Karpas-422 (cell line): ENCODE measurements at regions not wholly inside any gene's neighbourhood (a gene's known extent, or its start where the extent isn't known, plus 50 kb on each side); places are given as distances from the start of the nearest gene placed in this dataset.

Experiments
- DNase-seq: peaks from one replicate; pipeline ENCODE4 v3.0.0-alpha.2; 2015
- H2AFZ ChIP-seq: fragments of 200-600 bp; sonication (generic); 2 replicates; pipeline ENCODE4 v1.6.1; 2014; ENCODE audit warnings: antibody characterized with exemption, low read length, mixed read lengths
- H3K27ac ChIP-seq: fragments of 200-600 bp; sonication (generic); 2 replicates; pipeline ENCODE4 v1.5.1; 2014; ENCODE audit warnings: mild to moderate bottlenecking, low read length, moderate library complexity
- H3K27me3 ChIP-seq: fragments of 200-600 bp; sonication (generic); 2 replicates; pipeline ENCODE4 v1.6.1; 2014; ENCODE audit warnings: low read length, mixed read lengths
- H3K36me3 ChIP-seq: fragments of 200-600 bp; sonication (generic); 2 replicates; pipeline ENCODE4 v1.6.1; 2014; ENCODE audit warnings: low read length, mixed read lengths; ENCODE audit not compliant: insufficient read depth
- H3K4me1 ChIP-seq: fragments of 200-600 bp; sonication (generic); 2 replicates; pipeline ENCODE4 v1.6.1; 2014; ENCODE audit warnings: mild to moderate bottlenecking, low read length, mixed read lengths
- H3K4me2 ChIP-seq: fragments of 200-600 bp; sonication (generic); 2 replicates; pipeline ENCODE4 v1.6.1; 2014; ENCODE audit warnings: low read length, low read depth, mild to moderate bottlenecking; ENCODE audit not compliant: poor library complexity, severe bottlenecking
- H3K4me3 ChIP-seq: fragments of 200-600 bp; sonication (generic); 2 replicates; pipeline ENCODE4 v1.5.1; 2014; ENCODE audit warnings: mild to moderate bottlenecking, antibody characterized with exemption, low read length, mixed read lengths
- H3K79me2 ChIP-seq: fragments of 200-600 bp; sonication (generic); 2 replicates; pipeline ENCODE4 v1.6.1; 2014; ENCODE audit warnings: mild to moderate bottlenecking, low read length, mixed read lengths
- H3K9ac ChIP-seq: fragments of 200-600 bp; sonication (generic); 2 replicates; pipeline ENCODE4 v1.6.0; 2014; ENCODE audit warnings: low read length
- H3K9me2 ChIP-seq: fragments of 200-600 bp; sonication (generic), shearing (Covaris generic); replicated peaks from 2 replicates; pipeline ENCODE4 v1.6.0; 2014; ENCODE audit warnings: mild to moderate bottlenecking, low read length, moderate library complexity; ENCODE audit not compliant: insufficient read depth
- H3K9me3 ChIP-seq: fragments of 300-700, 200-600 bp; sonication (generic); 2 replicates; pipeline ENCODE4 v1.6.1; 2014; ENCODE audit warnings: low read length, mixed read lengths
- H4K20me1 ChIP-seq: fragments of 200-600 bp; sonication (generic); 2 replicates; pipeline ENCODE4 v1.6.1; 2014; ENCODE audit warnings: mild to moderate bottlenecking, antibody characterized with exemption, low read length, low read depth; ENCODE audit not compliant: insufficient read depth

- H3K4me3 ChIP-seq, result no peak overlapping the region
- no peak overlapping the region for H3K27ac ChIP-seq
- H3K9ac ChIP-seq, result no peak overlapping the region
- H3K36me3 ChIP-seq, result no peaks in the 10 kb centered on the region
- DNase-seq, result no peak
- H3K4me2 ChIP-seq, result no peak overlapping the region
- H4K20me1 ChIP-seq, result no peaks in the 10 kb centered on the region
- H3K9me3 ChIP-seq, result peaks cover 23% of the 10 kb centered on the region
- no peaks in the 10 kb centered on the region for H3K79me2 ChIP-seq
- no peaks in the 10 kb centered on the region for H3K27me3 ChIP-seq
- H3K4me1 ChIP-seq, result no peaks in the 10 kb centered on the region
- no peaks in the 10 kb centered on the region for H3K9me2 ChIP-seq
- H2AFZ ChIP-seq, result no peak overlapping the region
These were observed 1669.9 kb upstream of the SPRY2 start for GRCh38 chr13:82010780-82011179.

- H3K4me1 ChIP-seq, result no peaks in the 10 kb centered on the region
- no peak for DNase-seq
- no peak overlapping the region for H2AFZ ChIP-seq
- H3K9me2 ChIP-seq, result no peaks in the 10 kb centered on the region
- peaks cover 11% of the 10 kb centered on the region for H3K9me3 ChIP-seq
- H3K36me3 ChIP-seq, result no peaks in the 10 kb centered on the region
- no peaks in the 10 kb centered on the region for H3K79me2 ChIP-seq
- H3K9ac ChIP-seq, result no peak overlapping the region
- no peak overlapping the region for H3K4me2 ChIP-seq
- H3K27me3 ChIP-seq, result no peaks in the 10 kb centered on the region
- no peak overlapping the region for H3K27ac ChIP-seq
- no peaks in the 10 kb centered on the region for H4K20me1 ChIP-seq
- H3K4me3 ChIP-seq, result no peak overlapping the region
These were observed 1661.8 kb upstream of the SPRY2 start for GRCh38 chr13:82002710-82003109.

GRCh38 chr13:81995316-81995715, 1654.4 kb upstream of the SPRY2 start:
- no peak overlapping the region for H3K27ac ChIP-seq
- H3K4me1 ChIP-seq, result no peaks in the 10 kb centered on the region
- H3K4me2 ChIP-seq, result no peak overlapping the region
- H3K27me3 ChIP-seq, result no peaks in the 10 kb centered on the region
- H3K36me3 ChIP-seq, result no peaks in the 10 kb centered on the region
- no peak overlapping the region for H2AFZ ChIP-seq
- no peak overlapping the region for H3K4me3 ChIP-seq
- H3K9me2 ChIP-seq, result 0 out of 2 replicates have a peak, but pooled peaks cover 4% of the 10 kb centered on the region
- DNase-seq, result no peak
- peaks cover 6% of the 10 kb centered on the region; the same call in 1 of the 2 replicates for H3K9me3 ChIP-seq
- H4K20me1 ChIP-seq, result no peaks in the 10 kb centered on the region
- no peak overlapping the region for H3K9ac ChIP-seq
- H3K79me2 ChIP-seq, result no peaks in the 10 kb centered on the region

- Histone ChIP-seq H3K27ac (no peak overlapping the region), H3K27me3 (no peaks in the 10 kb centered on the region), H2AFZ (no peak overlapping the region), H3K9me3 (peaks cover 10% of the 10 kb centered on the region), H3K79me2 (no peaks in the 10 kb centered on the region), H3K9ac (no peak overlapping the region), H3K4me2 (no peak overlapping the region), H3K9me2 (0 out of 2 replicates have a peak, but pooled peaks cover 4% of the 10 kb centered on the region), H3K4me1 (no peaks in the 10 kb centered on the region), H3K4me3 (no peak overlapping the region), H4K20me1 (no peaks in the 10 kb centered on the region), H3K36me3 (no peaks in the 10 kb centered on the region)
- no peak for DNase-seq
These were observed 1649.7 kb upstream of the SPRY2 start for GRCh38 chr13:81990652-81991051.

GRCh38 chr13:81988567-81988966, 1647.6 kb upstream of the SPRY2 start:
- Histone ChIP-seq H4K20me1 (no peaks in the 10 kb centered on the region), H3K27ac (no peak overlapping the region), H3K9me2 (0 out of 2 replicates have a peak, but pooled peaks cover 4% of the 10 kb centered on the region), H3K36me3 (no peaks in the 10 kb centered on the region), H3K4me2 (no peak overlapping the region), H2AFZ (no peak overlapping the region), H3K4me3 (no peak overlapping the region), H3K27me3 (no peaks in the 10 kb centered on the region), H3K9ac (no peak overlapping the region), H3K4me1 (no peaks in the 10 kb centered on the region), H3K9me3 (peaks cover 5% of the 10 kb centered on the region), H3K79me2 (no peaks in the 10 kb centered on the region)
- DNase-seq, result no peak

- H2AFZ ChIP-seq, result no peak overlapping the region
- no peaks in the 10 kb centered on the region for H3K27me3 ChIP-seq
- no peak overlapping the region for H3K27ac ChIP-seq
- H3K9ac ChIP-seq, result no peak overlapping the region
- H3K36me3 ChIP-seq, result no peaks in the 10 kb centered on the region
- H3K4me1 ChIP-seq, result no peaks in the 10 kb centered on the region
- H3K9me3 ChIP-seq, result peaks cover 11% of the 10 kb centered on the region
- no peak overlapping the region for H3K4me2 ChIP-seq
- no peaks in the 10 kb centered on the region for H4K20me1 ChIP-seq
- H3K9me2 ChIP-seq, result 0 out of 2 replicates have a peak, but pooled peaks cover under 1% of the 10 kb centered on the region
- DNase-seq, result no peak
- no peak overlapping the region for H3K4me3 ChIP-seq
- H3K79me2 ChIP-seq, result no peaks in the 10 kb centered on the region
These were observed 1646.9 kb upstream of the SPRY2 start for GRCh38 chr13:81987677-81988357.

GRCh38 chr13:81987159-81987558, 1646.2 kb upstream of the SPRY2 start:
- Histone ChIP-seq H3K4me2 (no peak overlapping the region), H4K20me1 (no peaks in the 10 kb centered on the region), H3K27me3 (no peaks in the 10 kb centered on the region), H3K79me2 (no peaks in the 10 kb centered on the region), H3K36me3 (no peaks in the 10 kb centered on the region), H3K9ac (no peak overlapping the region), H2AFZ (no peak overlapping the region), H3K27ac (no peak overlapping the region), H3K9me2 (no peaks in the 10 kb centered on the region), H3K9me3 (peaks cover 14% of the 10 kb centered on the region), H3K4me1 (no peaks in the 10 kb centered on the region), H3K4me3 (no peak overlapping the region)
- no peak for DNase-seq

GRCh38 chr13:81986308-81986707, 1645.4 kb upstream of the SPRY2 start:
- Histone ChIP-seq H2AFZ (no peak overlapping the region), H3K79me2 (no peaks in the 10 kb centered on the region), H3K36me3 (no peaks in the 10 kb centered on the region), H3K27me3 (no peaks in the 10 kb centered on the region), H3K9me2 (no peaks in the 10 kb centered on the region), H3K4me1 (no peaks in the 10 kb centered on the region), H3K27ac (no peak overlapping the region), H3K9me3 (peaks cover 14% of the 10 kb centered on the region), H3K4me2 (no peak overlapping the region), H4K20me1 (no peaks in the 10 kb centered on the region), H3K9ac (no peak overlapping the region), H3K4me3 (no peak overlapping the region)
- DNase-seq, result no peak
